Mesendoderm (in vitro differentiated cells): ENCODE measurements at regions not wholly inside any gene's neighbourhood (a gene's known extent, or its start where the extent isn't known, plus 50 kb on each side); places are given as distances from the start of the nearest gene placed in this dataset.

Source experiments
- DNase-seq: peaks from one replicate; pipeline ENCODE4 v3.0.0; 2013
- H2AK5ac ChIP-seq: 2 replicates; pipeline ENCODE4 v1.6.1; 2013; ENCODE audit warnings: low read length, inconsistent platforms
- H2BK120ac ChIP-seq: 2 replicates; pipeline ENCODE4 v1.6.1; 2013; ENCODE audit warnings: low read depth, mild to moderate bottlenecking, low read length, moderate library complexity, mixed read lengths
- H2BK15ac ChIP-seq: replicated peaks from 2 replicates; pipeline ENCODE4 v1.6.1; 2013; ENCODE audit warnings: low read depth, mild to moderate bottlenecking, moderate library complexity
- H2BK5ac ChIP-seq: 2 replicates; pipeline ENCODE4 v1.6.1; 2013; ENCODE audit warnings: low read length, inconsistent platforms
- H3K18ac ChIP-seq: 2 replicates; pipeline ENCODE4 v1.6.1; 2013; ENCODE audit warnings: mild to moderate bottlenecking, low read length, mixed read lengths
- H3K23ac ChIP-seq: one replicate; pipeline ENCODE4 v1.6.1; 2013; ENCODE audit warnings: low read length
- H3K27ac ChIP-seq: 2 replicates; pipeline ENCODE4 v1.5.1; 2013; ENCODE audit warnings: low read depth, mild to moderate bottlenecking, inconsistent platforms, low read length, moderate library complexity
- H3K27me3 ChIP-seq: 2 replicates; pipeline ENCODE4 v1.6.1; 2013; ENCODE audit warnings: low read length, control low read depth, mild to moderate bottlenecking, inconsistent platforms; ENCODE audit not compliant: insufficient read depth, poor library complexity
- H3K36me3 ChIP-seq: 2 replicates; pipeline ENCODE4 v1.6.1; 2013; ENCODE audit warnings: low read length, inconsistent platforms; ENCODE audit not compliant: control insufficient read depth, insufficient read depth
- H3K4ac ChIP-seq: one replicate; pipeline ENCODE4 v1.6.1; 2013; ENCODE audit warnings: low read depth, mild to moderate bottlenecking, low read length, moderate library complexity
- H3K4me1 ChIP-seq: 2 replicates; pipeline ENCODE4 v1.6.1; 2013; ENCODE audit warnings: low read depth, low read length, inconsistent platforms; ENCODE audit not compliant: control insufficient read depth
- H3K4me2 ChIP-seq: 2 replicates; pipeline ENCODE4 v1.6.1; 2013; ENCODE audit warnings: low read length
- H3K4me3 ChIP-seq: 2 replicates; pipeline ENCODE4 v1.5.1; 2013; ENCODE audit warnings: mild to moderate bottlenecking, low read length
- H3K56ac ChIP-seq: one replicate; pipeline ENCODE4 v1.6.1; 2013; ENCODE audit warnings: low read length
- H3K79me1 ChIP-seq: 2 replicates; pipeline ENCODE4 v1.6.1; 2013; ENCODE audit warnings: low read length, inconsistent platforms
- H3K79me2 ChIP-seq: 2 replicates; pipeline ENCODE4 v1.6.1; 2013; ENCODE audit warnings: mild to moderate bottlenecking, low read length; ENCODE audit not compliant: control insufficient read depth, insufficient read depth
- H3K9ac ChIP-seq: 2 replicates; pipeline ENCODE4 v1.6.1; 2013; ENCODE audit warnings: low read length, inconsistent platforms
- H4K5ac ChIP-seq: one replicate; pipeline ENCODE4 v1.6.1; 2013; ENCODE audit warnings: low read length
- H4K8ac ChIP-seq: one replicate; pipeline ENCODE4 v1.6.1; 2013; ENCODE audit warnings: low read depth, mild to moderate bottlenecking, control low read depth, low read length, moderate library complexity
- WGBS: extraction: QIAGEN DNeasy Blood & Tissue Kit; methylation state at CpG from one replicate; pipeline ENCODE4 v1.1.7; 2013; ENCODE audit warnings: low lambda C conversion rate, missing lambda C conversion rate; ENCODE audit not compliant: insufficient coverage; ENCODE audit errors: extremely low coverage; 5-methylcytosine and 5-hydroxymethylcytosine counted together

- Histone ChIP-seq H3K18ac (no peak overlapping the region), H2BK120ac (no peak overlapping the region), H3K27ac (no peak overlapping the region), H3K23ac (no peak overlapping the region), H2BK15ac (no peak overlapping the region), H3K27me3 (no peaks in the 10 kb centered on the region), H3K4ac (no peak overlapping the region), H4K8ac (no peak overlapping the region), H3K4me3 (no peak overlapping the region), H3K56ac (no peak overlapping the region), H4K5ac (no peak overlapping the region), H3K79me2 (no peaks in the 10 kb centered on the region), H3K79me1 (no peaks in the 10 kb centered on the region), H3K9ac (no peak overlapping the region), H3K4me1 (no peaks in the 10 kb centered on the region), H2AK5ac (no peak overlapping the region), H3K4me2 (no peak overlapping the region), H3K36me3 (no peaks in the 10 kb centered on the region), H2BK5ac (no peak overlapping the region)
- WGBS = no CpG with 5 or more reads among the region's 2 CpGs
- DNase-seq = no peak
These were observed 69.4 kb upstream of the GAP43 start for GRCh38 chr3:115553796-115554486.

- no peak overlapping the region for H2BK15ac ChIP-seq
- no peak overlapping the region for H3K4me2 ChIP-seq
- H4K5ac ChIP-seq = no peak overlapping the region
These were observed 68.9 kb upstream of the GAP43 start for GRCh38 chr3:115554487-115554807.

GRCh38 chr3:115562636-115563267, 60.6 kb upstream of the GAP43 start:
- whole genome bisulfite sequencing = no CpG with 5 or more reads among the region's 4 CpGs
- Histone ChIP-seq H3K4ac (no peak overlapping the region), H3K18ac (no peak overlapping the region), H3K4me2 (no peak overlapping the region), H3K9ac (no peak overlapping the region), H2BK120ac (no peak overlapping the region), H3K27ac (no peak overlapping the region), H3K23ac (no peak overlapping the region), H4K8ac (no peak overlapping the region), H3K4me3 (no peak overlapping the region), H2BK5ac (no peak overlapping the region), H3K4me1 (no peaks in the 10 kb centered on the region), H3K79me2 (no peaks in the 10 kb centered on the region), H3K27me3 (no peaks in the 10 kb centered on the region), H3K79me1 (no peaks in the 10 kb centered on the region), H2BK15ac (no peak overlapping the region), H2AK5ac (no peak overlapping the region), H3K36me3 (no peaks in the 10 kb centered on the region), H4K5ac (no peak overlapping the region), H3K56ac (no peak overlapping the region)
- no peak for DNase-seq

More at GRCh38 chr3:115554487-115554807, 68.9 kb upstream of the GAP43 start:
- no peaks in the 10 kb centered on the region for H3K4me1 ChIP-seq
- H2BK120ac ChIP-seq = no peak overlapping the region
- H3K36me3 ChIP-seq = no peaks in the 10 kb centered on the region
- H3K4ac ChIP-seq = no peak overlapping the region
- H3K4me3 ChIP-seq = no peak overlapping the region
- H3K9ac ChIP-seq = no peak overlapping the region
- H2AK5ac ChIP-seq = no peak overlapping the region
- H3K79me2 ChIP-seq = no peaks in the 10 kb centered on the region
- H3K56ac ChIP-seq = no peak overlapping the region
- no peak overlapping the region for H4K8ac ChIP-seq
- no peaks in the 10 kb centered on the region for H3K79me1 ChIP-seq
- H3K23ac ChIP-seq = no peak overlapping the region
- no peak for DNase-seq
- no peaks in the 10 kb centered on the region for H3K27me3 ChIP-seq
- H3K18ac ChIP-seq = no peak overlapping the region
- no peak overlapping the region for H3K27ac ChIP-seq
- no peak overlapping the region for H2BK5ac ChIP-seq

- H2BK120ac ChIP-seq = no peak overlapping the region
- no peak overlapping the region for H3K4me3 ChIP-seq
- no peaks in the 10 kb centered on the region for H3K4me1 ChIP-seq
- no peak for DNase-seq
- H2AK5ac ChIP-seq = no peak overlapping the region
- H3K9ac ChIP-seq = no peak overlapping the region
- no peak overlapping the region for H3K27ac ChIP-seq
- H2BK5ac ChIP-seq = no peak overlapping the region
- no CpG with 5 or more reads among the region's 1 CpG for WGBS
- no peaks in the 10 kb centered on the region for H3K79me2 ChIP-seq
- H2BK15ac ChIP-seq = no peak overlapping the region
- H3K79me1 ChIP-seq = no peaks in the 10 kb centered on the region
- H3K18ac ChIP-seq = no peak overlapping the region
- H4K8ac ChIP-seq = no peak overlapping the region
- no peak overlapping the region for H3K4ac ChIP-seq
- H4K5ac ChIP-seq = no peak overlapping the region
- H3K23ac ChIP-seq = no peak overlapping the region
- H3K27me3 ChIP-seq = no peaks in the 10 kb centered on the region
- no peak overlapping the region for H3K4me2 ChIP-seq
- H3K56ac ChIP-seq = no peak overlapping the region
- H3K36me3 ChIP-seq = no peaks in the 10 kb centered on the region
These were observed 59.3 kb upstream of the GAP43 start for GRCh38 chr3:115563984-115564383.

GRCh38 chr3:115571413-115571812, 51.9 kb upstream of the GAP43 start:
- H4K8ac ChIP-seq = no peak overlapping the region
- H4K5ac ChIP-seq = no peak overlapping the region
- H3K23ac ChIP-seq = no peak overlapping the region
- no peaks in the 10 kb centered on the region for H3K36me3 ChIP-seq
- H2AK5ac ChIP-seq = no peak overlapping the region
- H3K79me1 ChIP-seq = no peaks in the 10 kb centered on the region
- no peaks in the 10 kb centered on the region for H3K79me2 ChIP-seq
- H2BK120ac ChIP-seq = no peak overlapping the region
- no peak overlapping the region for H2BK15ac ChIP-seq
- no CpG with 5 or more reads among the region's 1 CpG for WGBS
- no peak overlapping the region for H3K4me3 ChIP-seq
- no peak overlapping the region for H3K4ac ChIP-seq
- H3K4me1 ChIP-seq = no peaks in the 10 kb centered on the region
- H3K56ac ChIP-seq = no peak overlapping the region
- H3K27me3 ChIP-seq = no peaks in the 10 kb centered on the region
- no peak overlapping the region for H3K27ac ChIP-seq
- no peak overlapping the region for H2BK5ac ChIP-seq
- H3K18ac ChIP-seq = no peak overlapping the region
- no peak overlapping the region for H3K4me2 ChIP-seq
- DNase-seq = no peak
- no peak overlapping the region for H3K9ac ChIP-seq
